Loucy (cell line): ENCODE measurements at regions not wholly inside any gene's neighbourhood (a gene's known extent, or its start where the extent isn't known, plus 50 kb on each side); places are given as distances from the start of the nearest gene placed in this dataset.

Experiments used
- H2AFZ ChIP-seq: fragments of 200-600 bp; sonication (generic); 2 replicates; pipeline ENCODE4 v1.6.0; 2016; ENCODE audit warnings: antibody characterized with exemption, mild to moderate bottlenecking, low read length, moderate library complexity
- H3F3A ChIP-seq: fragments of 200-600 bp; 2 replicates; pipeline ENCODE4 v1.6.0; 2016; ENCODE audit warnings: antibody characterized with exemption, low read depth, mild to moderate bottlenecking
- H3K27me3 ChIP-seq: fragments of 200-600 bp; sonication (generic); 2 replicates; pipeline ENCODE4 v1.6.1; 2014; ENCODE audit warnings: low read length, mild to moderate bottlenecking; ENCODE audit not compliant: insufficient read depth, poor library complexity, severe bottlenecking
- H3K36me3 ChIP-seq: fragments of 200-600 bp; sonication (generic); 2 replicates; pipeline ENCODE4 v1.6.1; 2016; ENCODE audit warnings: low read length; ENCODE audit not compliant: insufficient read depth
- H3K4me1 ChIP-seq: fragments of 200-600 bp; sonication (generic); 2 replicates; pipeline ENCODE4 v1.5.1; 2014; ENCODE audit warnings: low read length, mild to moderate bottlenecking; ENCODE audit not compliant: insufficient read depth, poor library complexity, severe bottlenecking
- H3K4me2 ChIP-seq: fragments of 200-600 bp; sonication (generic); 2 replicates; pipeline ENCODE4 v1.6.0; 2014; ENCODE audit warnings: antibody characterized with exemption, low read length, low read depth, mild to moderate bottlenecking; ENCODE audit not compliant: poor library complexity, severe bottlenecking
- H3K4me3 ChIP-seq: fragments of 200-600 bp; sonication (generic); 2 replicates; pipeline ENCODE4 v1.5.1; 2014; ENCODE audit warnings: low read length, mild to moderate bottlenecking, mixed read lengths; ENCODE audit not compliant: poor library complexity, severe bottlenecking
- H3K79me2 ChIP-seq: fragments of 200-600 bp; sonication (generic); 2 replicates; pipeline ENCODE4 v1.6.1; 2014; ENCODE audit warnings: low read length; ENCODE audit not compliant: insufficient read depth
- H3K9ac ChIP-seq: fragments of 200-600 bp; sonication (generic); 2 replicates; pipeline ENCODE4 v1.6.0; 2014; ENCODE audit warnings: mild to moderate bottlenecking, low read depth, low read length, moderate library complexity; ENCODE audit not compliant: poor library complexity, severe bottlenecking
- H3K9me2 ChIP-seq: fragments of 200-600 bp; sonication (generic); replicated peaks from 2 replicates; pipeline ENCODE4 v1.6.1; 2016; ENCODE audit warnings: low read depth, low read length, mixed read lengths
- H3K9me3 ChIP-seq: fragments of 200-600 bp; sonication (generic); 2 replicates; pipeline ENCODE4 v1.6.1; 2014; ENCODE audit warnings: mild to moderate bottlenecking, antibody characterized with exemption, low read length, low read depth; ENCODE audit not compliant: insufficient read depth
- H4K20me1 ChIP-seq: fragments of 200-600 bp; sonication (generic); 2 replicates; pipeline ENCODE4 v1.6.0; 2014; ENCODE audit warnings: antibody characterized with exemption, low read length, mild to moderate bottlenecking; ENCODE audit not compliant: insufficient read depth, poor library complexity, severe bottlenecking
- EZH2phosphoT487 ChIP-seq: fragments of 200-600 bp; IDR thresholded peaks from 2 replicates; pipeline ENCODE4 v1.6.1; 2018; ENCODE audit warnings: antibody characterized with exemption, mild to moderate bottlenecking, moderate library complexity, borderline replicate concordance
- TF ChIP-seq, protein P1 (sequence below): fragments of 200-600 bp; sonication (generic); conservative IDR thresholded peaks from 2 replicates; pipeline ENCODE4 v1.5.1; 2014; ENCODE audit warnings: mild to moderate bottlenecking, antibody characterized with exemption, low read length

DNA sequence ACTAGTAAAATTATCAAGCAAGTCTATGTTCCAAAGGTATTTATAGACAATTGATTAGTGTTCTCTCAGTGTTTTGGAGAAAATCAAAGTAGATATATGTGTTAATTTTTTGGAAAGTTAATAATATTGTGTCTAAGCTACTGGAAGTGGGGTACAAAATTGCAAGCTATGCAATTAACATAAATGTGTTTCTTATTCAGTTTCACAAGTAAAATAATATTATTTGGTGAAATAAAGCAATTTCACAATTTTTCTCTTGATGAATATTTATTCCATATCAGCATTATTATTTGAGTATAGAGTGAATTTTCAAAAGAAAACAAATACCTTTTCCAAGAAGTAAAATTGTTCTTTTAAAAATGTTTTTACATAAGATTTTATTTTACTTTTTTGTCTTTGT is 1047.7 kb downstream of the TBL1XR1 start:
- H3K9ac ChIP-seq: no peak overlapping the region
- H3K4me1 ChIP-seq: no peaks in the 10 kb centered on the region
- no peak overlapping the region for H3K4me2 ChIP-seq
- H3K27me3 ChIP-seq: no peaks in the 10 kb centered on the region
- H3K9me2 ChIP-seq: no peaks in the 10 kb centered on the region
- no peak for TF ChIP-seq EZH2phosphoT487
- TF ChIP-seq, protein P1, sequence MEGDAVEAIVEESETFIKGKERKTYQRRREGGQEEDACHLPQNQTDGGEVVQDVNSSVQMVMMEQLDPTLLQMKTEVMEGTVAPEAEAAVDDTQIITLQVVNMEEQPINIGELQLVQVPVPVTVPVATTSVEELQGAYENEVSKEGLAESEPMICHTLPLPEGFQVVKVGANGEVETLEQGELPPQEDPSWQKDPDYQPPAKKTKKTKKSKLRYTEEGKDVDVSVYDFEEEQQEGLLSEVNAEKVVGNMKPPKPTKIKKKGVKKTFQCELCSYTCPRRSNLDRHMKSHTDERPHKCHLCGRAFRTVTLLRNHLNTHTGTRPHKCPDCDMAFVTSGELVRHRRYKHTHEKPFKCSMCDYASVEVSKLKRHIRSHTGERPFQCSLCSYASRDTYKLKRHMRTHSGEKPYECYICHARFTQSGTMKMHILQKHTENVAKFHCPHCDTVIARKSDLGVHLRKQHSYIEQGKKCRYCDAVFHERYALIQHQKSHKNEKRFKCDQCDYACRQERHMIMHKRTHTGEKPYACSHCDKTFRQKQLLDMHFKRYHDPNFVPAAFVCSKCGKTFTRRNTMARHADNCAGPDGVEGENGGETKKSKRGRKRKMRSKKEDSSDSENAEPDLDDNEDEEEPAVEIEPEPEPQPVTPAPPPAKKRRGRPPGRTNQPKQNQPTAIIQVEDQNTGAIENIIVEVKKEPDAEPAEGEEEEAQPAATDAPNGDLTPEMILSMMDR: no peak
- no peak overlapping the region for H2AFZ ChIP-seq
- H3K9me3 ChIP-seq: no peaks in the 10 kb centered on the region
- H3K4me3 ChIP-seq: no peak overlapping the region
- H4K20me1 ChIP-seq: no peaks in the 10 kb centered on the region
- no peaks in the 10 kb centered on the region for H3K79me2 ChIP-seq
- H3F3A ChIP-seq: no peaks in the 10 kb centered on the region
- H3K36me3 ChIP-seq: no peaks in the 10 kb centered on the region

DNA sequence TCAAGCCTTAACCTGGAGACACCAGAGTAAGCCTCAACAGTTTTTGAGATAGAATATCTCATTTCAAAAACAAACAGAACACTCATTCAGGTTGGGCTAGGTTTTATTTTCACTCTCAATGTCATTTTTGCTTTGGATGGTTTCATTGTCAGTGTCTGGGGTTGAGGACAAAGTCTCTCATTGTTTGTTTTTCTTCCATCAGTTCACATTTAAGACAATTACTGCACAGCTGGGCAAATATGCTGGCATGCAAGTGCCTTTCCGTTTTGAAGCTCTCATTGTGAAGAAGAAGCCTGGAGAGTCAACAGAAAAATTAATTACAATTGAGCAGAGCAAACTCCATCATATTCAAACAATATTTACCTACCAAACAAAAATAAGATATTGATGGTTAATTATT is 1050.0 kb downstream of the TBL1XR1 start:
- Histone ChIP-seq H3K4me3 (no peak overlapping the region), H3K4me2 (no peak overlapping the region), H3F3A (no peaks in the 10 kb centered on the region), H3K9ac (no peak overlapping the region), H3K27me3 (no peaks in the 10 kb centered on the region), H3K9me3 (no peaks in the 10 kb centered on the region), H3K9me2 (no peaks in the 10 kb centered on the region), H3K36me3 (no peaks in the 10 kb centered on the region), H4K20me1 (no peaks in the 10 kb centered on the region), H3K4me1 (no peaks in the 10 kb centered on the region), H3K79me2 (no peaks in the 10 kb centered on the region), H2AFZ (no peak overlapping the region)
- no peak for TF ChIP-seq EZH2phosphoT487
- TF ChIP-seq, protein P1: no peak

DNA sequence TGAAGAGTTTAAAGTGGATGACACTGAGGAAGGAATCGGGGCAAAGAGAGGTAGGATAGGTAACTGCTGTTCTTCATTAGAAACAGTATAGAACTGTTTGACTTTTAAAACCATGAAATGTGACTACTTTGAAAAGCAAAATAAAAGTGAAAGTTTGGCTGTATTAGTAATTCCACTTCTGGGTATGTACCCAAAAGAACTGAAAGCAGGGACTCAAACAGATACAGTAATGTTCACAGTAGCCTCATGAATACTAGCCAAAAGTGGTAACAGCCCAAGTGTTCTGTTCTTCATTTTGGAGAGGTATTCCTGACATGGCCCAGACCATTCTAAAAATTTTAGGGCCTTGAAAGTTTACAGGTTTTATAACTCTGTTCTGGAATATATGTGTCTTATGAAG is 1055.4 kb downstream of the TBL1XR1 start:
- Histone ChIP-seq H3K4me1 (no peaks in the 10 kb centered on the region), H3K79me2 (no peaks in the 10 kb centered on the region), H3K9me2 (no peaks in the 10 kb centered on the region), H3K9ac (no peak overlapping the region), H3K36me3 (no peaks in the 10 kb centered on the region), H3K4me2 (no peak overlapping the region), H3K27me3 (no peaks in the 10 kb centered on the region), H3K4me3 (no peak overlapping the region), H4K20me1 (no peaks in the 10 kb centered on the region), H3F3A (no peaks in the 10 kb centered on the region), H3K9me3 (no peaks in the 10 kb centered on the region), H2AFZ (no peak overlapping the region)
- TF ChIP-seq EZH2phosphoT487: no peak
- TF ChIP-seq, protein P1: no peak
